ENCODE measurements at regions not wholly inside any gene's neighbourhood (a gene's known extent, or its start where the extent isn't known, plus 50 kb on each side); places are given as distances from the start of the nearest gene placed in this dataset.
A peak's percentile ranks its signal among the peaks of the same experiment; 100 is the strongest.

DNA sequence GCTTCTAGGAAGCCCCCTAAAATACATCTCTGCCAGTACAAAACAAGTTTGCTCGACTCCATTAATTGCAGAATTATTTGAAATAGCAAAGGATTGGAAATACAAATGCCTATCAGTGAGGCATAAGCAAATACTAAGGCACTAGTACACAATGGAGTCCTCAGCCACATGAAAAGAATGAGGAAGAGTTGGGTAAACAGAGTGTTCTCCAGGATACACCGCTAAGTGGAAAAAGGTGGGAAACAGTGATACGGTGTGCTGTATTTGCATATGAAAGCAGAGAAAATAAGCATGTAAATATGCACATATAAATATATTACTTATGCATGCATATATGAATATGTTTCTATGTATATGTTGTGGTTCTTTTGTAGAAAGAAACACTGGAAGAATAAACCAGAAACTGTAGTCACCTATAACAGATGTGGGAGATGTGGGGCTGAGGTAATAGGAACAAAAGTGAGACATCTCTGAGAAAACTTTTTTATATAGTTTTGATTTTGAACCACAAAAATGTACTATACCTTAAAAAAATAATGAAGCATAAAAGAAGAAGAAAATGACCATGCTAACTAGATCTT lies 143.4 kb upstream of the MYLIP start:
- DNase-seq (no peak), ATAC-seq (peak; percentile 27)
- H3K36me3 ChIP-seq: no peaks in the 10 kb centered on the region
- no peak overlapping the region for H3K27ac ChIP-seq
- TF ChIP-seq, protein P1, sequence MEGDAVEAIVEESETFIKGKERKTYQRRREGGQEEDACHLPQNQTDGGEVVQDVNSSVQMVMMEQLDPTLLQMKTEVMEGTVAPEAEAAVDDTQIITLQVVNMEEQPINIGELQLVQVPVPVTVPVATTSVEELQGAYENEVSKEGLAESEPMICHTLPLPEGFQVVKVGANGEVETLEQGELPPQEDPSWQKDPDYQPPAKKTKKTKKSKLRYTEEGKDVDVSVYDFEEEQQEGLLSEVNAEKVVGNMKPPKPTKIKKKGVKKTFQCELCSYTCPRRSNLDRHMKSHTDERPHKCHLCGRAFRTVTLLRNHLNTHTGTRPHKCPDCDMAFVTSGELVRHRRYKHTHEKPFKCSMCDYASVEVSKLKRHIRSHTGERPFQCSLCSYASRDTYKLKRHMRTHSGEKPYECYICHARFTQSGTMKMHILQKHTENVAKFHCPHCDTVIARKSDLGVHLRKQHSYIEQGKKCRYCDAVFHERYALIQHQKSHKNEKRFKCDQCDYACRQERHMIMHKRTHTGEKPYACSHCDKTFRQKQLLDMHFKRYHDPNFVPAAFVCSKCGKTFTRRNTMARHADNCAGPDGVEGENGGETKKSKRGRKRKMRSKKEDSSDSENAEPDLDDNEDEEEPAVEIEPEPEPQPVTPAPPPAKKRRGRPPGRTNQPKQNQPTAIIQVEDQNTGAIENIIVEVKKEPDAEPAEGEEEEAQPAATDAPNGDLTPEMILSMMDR (IDR thresholded peaks at IDR 0.05): no peak
- no peak overlapping the region for H3K4me3 ChIP-seq
- no peaks in the 10 kb centered on the region for H3K27me3 ChIP-seq
- no peaks in the 10 kb centered on the region for H3K4me1 ChIP-seq
- H3K9me3 ChIP-seq: no peaks in the 10 kb centered on the region
- intact Hi-C loops (cut with DNase I): no loop called here

GRCh38 chr6:15981956-15982355 lies 146.9 kb upstream of the MYLIP start:
- intact Hi-C loops (cut with DNase I): no loop called here
- TF ChIP-seq, protein P1 (IDR thresholded peaks at IDR 0.05): no peak
- Histone ChIP-seq H3K9me3 (no peaks in the 10 kb centered on the region), H3K4me3 (no peak overlapping the region), H3K36me3 (no peaks in the 10 kb centered on the region), H3K27me3 (no peaks in the 10 kb centered on the region), H3K4me1 (no peaks in the 10 kb centered on the region), H3K27ac (no peak overlapping the region)
- ATAC-seq: no peak
- no peak for DNase-seq

- Histone ChIP-seq H3K4me1 (no peaks in the 10 kb centered on the region), H3K27ac (no peak overlapping the region), H3K9me3 (no peaks in the 10 kb centered on the region), H3K4me3 (no peak overlapping the region), H3K27me3 (no peaks in the 10 kb centered on the region), H3K36me3 (no peaks in the 10 kb centered on the region)
- no peak for DNase-seq
- intact Hi-C loops (cut with DNase I): no loop called here
- ATAC-seq: no peak
- TF ChIP-seq, protein P1 (IDR thresholded peaks at IDR 0.05): no peak
Observed at GRCh38 chr6:15980801-15981200, 148.1 kb upstream of the MYLIP start.

DNA sequence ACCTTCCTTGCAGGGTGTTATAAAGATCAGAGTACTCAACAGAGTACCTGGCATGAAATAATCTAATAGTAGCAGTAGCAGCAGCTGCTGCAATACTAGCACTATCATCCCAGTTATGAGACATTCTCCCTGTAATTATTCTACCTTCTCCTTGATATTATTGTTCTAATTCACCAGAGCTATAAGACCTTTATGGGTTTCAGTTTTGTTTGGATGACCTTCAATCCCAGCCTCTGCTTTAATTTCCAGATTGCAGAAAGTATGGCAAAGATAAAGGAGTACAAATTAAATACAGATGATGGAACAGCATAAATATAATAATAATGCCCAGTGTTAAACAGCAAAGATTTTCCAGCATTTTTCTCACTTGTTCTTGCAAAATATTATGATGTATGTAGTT lies 150.5 kb upstream of the MYLIP start:
- Histone ChIP-seq H3K4me1 (no peaks in the 10 kb centered on the region), H3K4me3 (no peak overlapping the region), H3K36me3 (no peaks in the 10 kb centered on the region), H3K27ac (no peak overlapping the region), H3K27me3 (no peaks in the 10 kb centered on the region), H3K9me3 (no peaks in the 10 kb centered on the region)
- no peak for ATAC-seq
- intact Hi-C loops (cut with DNase I): no loop called here
- TF ChIP-seq, protein P1 (IDR thresholded peaks at IDR 0.05): no peak
- no peak for DNase-seq

GRCh38 chr6:15977050-15977449 lies 151.8 kb upstream of the MYLIP start:
- TF ChIP-seq, protein P1 (IDR thresholded peaks at IDR 0.05): no peak
- intact Hi-C loops (cut with DNase I): no loop called here
- Histone ChIP-seq H3K9me3 (no peaks in the 10 kb centered on the region), H3K27me3 (no peaks in the 10 kb centered on the region), H3K27ac (no peak overlapping the region), H3K4me3 (no peak overlapping the region), H3K4me1 (no peaks in the 10 kb centered on the region), H3K36me3 (no peaks in the 10 kb centered on the region)
- ATAC-seq: no peak
- no peak for DNase-seq

DNA sequence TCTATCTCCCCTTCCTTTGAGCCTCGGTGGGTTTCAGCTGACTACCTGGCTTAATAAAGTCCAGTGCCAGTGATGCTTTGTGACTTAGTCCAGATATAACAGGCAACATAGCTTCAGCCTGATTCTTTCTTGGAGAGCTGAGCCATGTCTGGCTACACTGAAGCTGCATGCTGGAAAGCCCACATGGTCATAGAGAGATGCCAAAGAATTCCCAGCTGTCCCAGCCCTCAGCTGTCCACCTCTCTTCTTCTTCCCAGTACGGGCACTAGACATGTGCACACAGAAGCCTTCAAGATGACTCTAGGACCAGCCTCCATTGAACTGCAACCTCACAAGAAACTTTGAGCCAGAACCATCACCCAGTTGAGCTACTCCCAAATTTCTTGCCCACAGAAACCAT lies 154.1 kb upstream of the MYLIP start:
- no peaks in the 10 kb centered on the region for H3K4me1 ChIP-seq
- intact Hi-C loops (cut with DNase I): no loop called here
- H3K36me3 ChIP-seq: no peaks in the 10 kb centered on the region
- no peak overlapping the region for H3K27ac ChIP-seq
- no peak for ATAC-seq
- no peak for DNase-seq
- TF ChIP-seq, protein P1 (IDR thresholded peaks at IDR 0.05): no peak
- H3K27me3 ChIP-seq: no peaks in the 10 kb centered on the region
- no peaks in the 10 kb centered on the region for H3K9me3 ChIP-seq
- H3K4me3 ChIP-seq: no peak overlapping the region
